ENCODE measurements at regions not wholly inside any gene's neighbourhood (a gene's known extent, or its start where the extent isn't known, plus 50 kb on each side); places are given as distances from the start of the nearest gene placed in this dataset.

- TF ChIP-seq EP300 (IDR thresholded peaks at IDR 0.05) (no peak), POLR2A (IDR thresholded peaks at IDR 0.05) (no peak)
- TF ChIP-seq, protein P1, sequence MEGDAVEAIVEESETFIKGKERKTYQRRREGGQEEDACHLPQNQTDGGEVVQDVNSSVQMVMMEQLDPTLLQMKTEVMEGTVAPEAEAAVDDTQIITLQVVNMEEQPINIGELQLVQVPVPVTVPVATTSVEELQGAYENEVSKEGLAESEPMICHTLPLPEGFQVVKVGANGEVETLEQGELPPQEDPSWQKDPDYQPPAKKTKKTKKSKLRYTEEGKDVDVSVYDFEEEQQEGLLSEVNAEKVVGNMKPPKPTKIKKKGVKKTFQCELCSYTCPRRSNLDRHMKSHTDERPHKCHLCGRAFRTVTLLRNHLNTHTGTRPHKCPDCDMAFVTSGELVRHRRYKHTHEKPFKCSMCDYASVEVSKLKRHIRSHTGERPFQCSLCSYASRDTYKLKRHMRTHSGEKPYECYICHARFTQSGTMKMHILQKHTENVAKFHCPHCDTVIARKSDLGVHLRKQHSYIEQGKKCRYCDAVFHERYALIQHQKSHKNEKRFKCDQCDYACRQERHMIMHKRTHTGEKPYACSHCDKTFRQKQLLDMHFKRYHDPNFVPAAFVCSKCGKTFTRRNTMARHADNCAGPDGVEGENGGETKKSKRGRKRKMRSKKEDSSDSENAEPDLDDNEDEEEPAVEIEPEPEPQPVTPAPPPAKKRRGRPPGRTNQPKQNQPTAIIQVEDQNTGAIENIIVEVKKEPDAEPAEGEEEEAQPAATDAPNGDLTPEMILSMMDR (IDR thresholded peaks at IDR 0.05) = no peak
These were observed 78.7 kb downstream of the IFI44 start for GRCh38 chr1:78728359-78728758.
